ENCODE measurements at regions not wholly inside any gene's neighbourhood (a gene's known extent, or its start where the extent isn't known, plus 50 kb on each side); places are given as distances from the start of the nearest gene placed in this dataset.

DNA sequence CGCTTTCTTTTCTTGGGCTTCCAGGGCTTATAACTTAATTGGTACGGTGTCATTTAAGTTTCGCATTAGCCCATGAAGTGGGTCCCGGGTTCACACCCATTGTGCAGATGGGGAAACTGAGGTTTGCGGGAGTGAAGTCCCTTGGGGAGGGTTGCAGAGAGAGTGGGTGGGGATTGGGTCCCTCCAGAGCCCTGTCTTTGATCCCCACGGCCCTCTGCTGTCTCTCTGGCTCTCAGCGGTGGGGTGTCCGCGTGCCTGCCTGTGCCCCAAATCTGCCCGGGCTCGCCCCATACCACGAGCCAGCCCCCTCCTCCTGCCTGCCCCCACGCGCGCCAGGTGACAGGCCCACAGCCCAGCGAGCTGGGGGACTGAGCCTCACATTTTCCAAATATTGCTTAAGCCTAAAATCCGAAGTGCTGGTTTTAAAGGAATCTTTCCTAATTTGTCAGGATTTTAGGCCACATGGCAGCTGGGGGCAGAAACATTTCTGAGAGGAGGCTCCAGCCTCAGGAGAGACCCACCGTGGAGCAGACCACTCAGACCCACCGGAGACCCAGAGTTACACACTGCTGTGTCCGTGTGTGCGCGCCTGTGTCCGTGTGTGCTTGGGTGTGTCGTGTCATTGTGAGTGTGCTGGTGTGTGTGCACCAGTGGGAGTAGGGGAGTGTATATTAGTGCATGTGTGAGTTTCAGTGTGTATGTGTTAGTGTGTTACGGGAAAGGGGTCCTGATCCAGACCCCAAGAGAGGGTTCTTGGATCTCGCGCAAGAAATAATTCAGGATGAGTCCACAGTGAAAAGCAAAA is 159.5 kb upstream of the IER5L start:
- Histone ChIP-seq H3K4me3 (peak overlapping the region; percentile 51 to 55), H3K36me3 (no peaks in the 10 kb centered on the region), H3K4me1 (peaks cover 16 to 65% (median 58%) of the 10 kb centered on the region in 4 donors), H3K9me3 (no peaks in the 10 kb centered on the region), H3K27ac (peak overlapping the region; percentile 87 to 92), H3K27me3 (no peaks in the 10 kb centered on the region)
- no peak for DNase-seq
- intact Hi-C loops (cut with DNase I; ENCODE audit: low total_unique reads): loop anchor here (10.0 kb wide), 1 partner anchor 193 kb away; no protein-coding TSS in a partner anchor
- TF ChIP-seq, protein P1, sequence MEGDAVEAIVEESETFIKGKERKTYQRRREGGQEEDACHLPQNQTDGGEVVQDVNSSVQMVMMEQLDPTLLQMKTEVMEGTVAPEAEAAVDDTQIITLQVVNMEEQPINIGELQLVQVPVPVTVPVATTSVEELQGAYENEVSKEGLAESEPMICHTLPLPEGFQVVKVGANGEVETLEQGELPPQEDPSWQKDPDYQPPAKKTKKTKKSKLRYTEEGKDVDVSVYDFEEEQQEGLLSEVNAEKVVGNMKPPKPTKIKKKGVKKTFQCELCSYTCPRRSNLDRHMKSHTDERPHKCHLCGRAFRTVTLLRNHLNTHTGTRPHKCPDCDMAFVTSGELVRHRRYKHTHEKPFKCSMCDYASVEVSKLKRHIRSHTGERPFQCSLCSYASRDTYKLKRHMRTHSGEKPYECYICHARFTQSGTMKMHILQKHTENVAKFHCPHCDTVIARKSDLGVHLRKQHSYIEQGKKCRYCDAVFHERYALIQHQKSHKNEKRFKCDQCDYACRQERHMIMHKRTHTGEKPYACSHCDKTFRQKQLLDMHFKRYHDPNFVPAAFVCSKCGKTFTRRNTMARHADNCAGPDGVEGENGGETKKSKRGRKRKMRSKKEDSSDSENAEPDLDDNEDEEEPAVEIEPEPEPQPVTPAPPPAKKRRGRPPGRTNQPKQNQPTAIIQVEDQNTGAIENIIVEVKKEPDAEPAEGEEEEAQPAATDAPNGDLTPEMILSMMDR (IDR thresholded peaks at IDR 0.05): no peak

DNA sequence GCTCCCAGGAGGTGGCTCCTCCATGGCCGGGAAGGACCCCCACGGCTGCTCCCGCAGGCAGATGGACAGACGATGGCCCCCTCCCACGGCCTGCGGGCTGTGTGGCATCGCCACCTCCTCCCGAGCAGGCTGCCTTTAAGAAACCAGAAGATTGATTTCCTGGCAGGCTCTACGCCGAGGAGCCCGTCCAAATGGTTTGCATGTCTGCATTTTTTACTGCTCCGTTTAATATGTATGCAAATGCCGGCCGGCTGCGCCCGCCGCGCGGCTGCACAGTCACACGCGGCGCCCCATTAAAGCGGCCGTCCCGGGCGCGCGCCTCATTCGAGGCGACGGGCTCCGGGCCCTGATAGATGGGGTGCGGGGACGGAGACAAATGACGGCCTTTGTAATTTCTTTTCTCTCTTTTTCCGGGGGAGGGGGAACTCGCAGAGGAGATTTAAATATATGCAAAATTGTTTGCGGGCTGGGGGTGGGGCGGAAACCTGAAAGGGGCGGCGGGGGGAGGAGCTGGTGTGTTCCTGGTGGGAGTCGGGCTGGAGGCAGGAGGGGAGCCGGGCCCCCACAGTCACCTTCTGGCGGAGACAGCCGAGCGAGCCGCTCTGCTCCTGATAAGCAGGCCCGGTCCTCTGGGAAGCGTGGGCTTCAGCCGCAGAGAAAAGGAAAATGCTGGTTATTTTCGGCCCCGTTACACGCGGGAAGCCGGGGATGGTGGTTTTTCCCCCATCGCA is 158.7 kb upstream of the IER5L start:
- TF ChIP-seq, protein P1 (IDR thresholded peaks at IDR 0.05): no peak
- Histone ChIP-seq H3K27ac (peak overlapping the region; percentile 87 to 92), H3K36me3 (no peaks in the 10 kb centered on the region), H3K4me3 (peak overlapping the region; percentile 51 to 55), H3K27me3 (no peaks in the 10 kb centered on the region), H3K9me3 (no peaks in the 10 kb centered on the region), H3K4me1 (peaks cover 16 to 72% (median 61%) of the 10 kb centered on the region in 4 donors)
- DNase-seq: no peak
- intact Hi-C loops (cut with DNase I; ENCODE audit: low total_unique reads): loop anchor here (10.0 kb wide), 1 partner anchor 192 kb away; no protein-coding TSS in a partner anchor

DNA sequence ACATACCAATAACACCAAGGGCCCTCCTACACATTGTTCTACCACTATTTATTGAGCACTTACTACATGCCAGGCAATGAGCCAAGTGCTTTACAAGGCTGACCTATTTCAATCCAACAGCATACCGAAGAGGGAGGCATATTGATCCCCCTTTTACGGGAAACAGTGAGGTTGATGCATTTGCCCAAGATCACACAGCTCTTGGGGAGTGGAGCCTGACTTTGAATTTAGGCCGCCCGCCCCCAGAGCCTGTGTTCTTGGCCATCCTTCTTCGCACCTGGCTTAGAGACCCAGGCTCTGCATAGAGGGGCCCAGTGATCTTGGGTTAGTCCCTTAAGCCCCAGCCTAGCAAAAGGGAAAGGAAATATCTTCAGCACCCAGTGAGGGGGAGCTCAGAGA is 158.1 kb upstream of the IER5L start:
- no peak for DNase-seq
- Histone ChIP-seq H3K4me3 (peak overlapping the region; percentile 51 to 55), H3K27me3 (no peaks in the 10 kb centered on the region), H3K36me3 (no peaks in the 10 kb centered on the region), H3K9me3 (peaks cover 0 to 2% (median 0%) of the 10 kb centered on the region in 3 donors), H3K27ac (peak overlapping the region; percentile 87 to 92), H3K4me1 (peaks cover 16 to 72% (median 59%) of the 10 kb centered on the region in 4 donors)
- TF ChIP-seq, protein P1 (IDR thresholded peaks at IDR 0.05): no peak
- intact Hi-C loops (cut with DNase I; ENCODE audit: low total_unique reads): loop anchor here (10.0 kb wide), 1 partner anchor 191 kb away; no protein-coding TSS in a partner anchor

DNA sequence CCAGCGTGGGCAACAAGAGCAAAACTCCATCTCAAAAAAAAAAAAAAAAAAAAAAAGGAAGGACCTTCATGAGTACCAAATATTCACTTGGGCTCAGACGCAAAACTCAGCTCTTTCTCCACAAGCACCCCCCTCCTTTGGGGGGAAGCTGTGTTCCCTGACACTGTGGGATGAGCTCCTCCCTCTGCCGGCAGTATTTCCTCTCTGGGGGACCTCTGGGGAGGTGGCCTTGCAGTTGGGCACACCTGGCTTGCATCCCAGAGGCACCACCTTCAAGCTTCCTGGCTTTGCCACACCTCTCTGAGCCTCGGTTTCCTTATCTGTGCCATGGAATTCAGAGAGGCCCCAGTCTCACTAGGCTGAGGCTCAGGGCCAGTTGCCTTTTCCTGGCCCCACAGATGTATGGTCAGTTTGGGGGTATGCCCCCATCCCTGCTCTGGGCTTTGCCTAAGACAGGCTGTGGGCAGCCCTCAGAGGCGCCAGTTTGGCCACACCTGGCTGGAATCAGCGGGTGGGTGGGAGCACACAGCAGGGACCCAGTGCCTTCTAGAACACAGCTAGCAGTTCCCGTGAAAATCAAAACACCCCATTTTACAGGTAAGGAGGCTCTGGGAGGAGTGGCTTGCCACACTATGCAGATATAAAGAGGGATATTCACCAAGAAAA is 157.5 kb upstream of the IER5L start:
- Histone ChIP-seq H3K36me3 (no peaks in the 10 kb centered on the region), H3K27ac (peak overlapping the region; percentile 87 to 92), H3K4me3 (no peak overlapping the region), H3K9me3 (peaks cover 0 to 8% (median 4%) of the 10 kb centered on the region in 3 donors), H3K27me3 (no peaks in the 10 kb centered on the region), H3K4me1 (peaks cover 16 to 72% (median 59%) of the 10 kb centered on the region in 4 donors)
- TF ChIP-seq, protein P1 (IDR thresholded peaks at IDR 0.05): no peak
- intact Hi-C loops (cut with DNase I; ENCODE audit: low total_unique reads): loop anchor here (10.0 kb wide), 1 partner anchor 191 kb away; no protein-coding TSS in a partner anchor
- no peak for DNase-seq

All from tibial artery (tissue), 4 donors.